Rectal smooth muscle tissue (tissue), 1 donor: ENCODE measurements at regions not wholly inside any gene's neighbourhood (a gene's known extent, or its start where the extent isn't known, plus 50 kb on each side); places are given as distances from the start of the nearest gene placed in this dataset.
"Not testable (repeated sequence)": the region's sequence is repeated elsewhere in the genome, so short reads cannot be mapped to it uniquely, and the experiment has no call there.

Source experiments
- H3K27ac ChIP-seq: one replicate; pipeline ENCODE4 v1.7.0; 2013; ENCODE audit warnings: low read depth, low read length, inconsistent platforms
- H3K27me3 ChIP-seq: one replicate; pipeline ENCODE4 v1.7.0; 2013; ENCODE audit warnings: low read length; ENCODE audit not compliant: control insufficient read depth, insufficient read depth
- H3K36me3 ChIP-seq: one replicate; pipeline ENCODE4 v1.7.0; 2013; ENCODE audit warnings: low read length; ENCODE audit not compliant: control insufficient read depth, insufficient read depth
- H3K4me1 ChIP-seq: one replicate; pipeline ENCODE4 v1.7.0; 2013; ENCODE audit warnings: low read length; ENCODE audit not compliant: control insufficient read depth, insufficient read depth
- H3K4me3 ChIP-seq: one replicate; pipeline ENCODE4 v1.7.0; 2013; ENCODE audit warnings: low read length
- H3K9ac ChIP-seq: one replicate; pipeline ENCODE4 v1.7.0; 2013; ENCODE audit warnings: low read length

- no peak overlapping the region for H3K27ac ChIP-seq
Measured at GRCh38 chr21:15442743-15443469, 286.9 kb upstream of the USP25 start.

GRCh38 chr21:15443740-15444117, 286.1 kb upstream of the USP25 start:
- peaks cover 20% of the 10 kb centered on the region for H3K4me1 ChIP-seq
- H3K4me3 ChIP-seq, result no peak overlapping the region
- H3K27me3 ChIP-seq, result no peaks in the 10 kb centered on the region
- no peak overlapping the region for H3K9ac ChIP-seq
- no peaks in the 10 kb centered on the region for H3K36me3 ChIP-seq
- no peak overlapping the region for H3K27ac ChIP-seq

More at GRCh38 chr21:15442743-15443469, 286.9 kb upstream of the USP25 start:
- peaks cover 20% of the 10 kb centered on the region for H3K4me1 ChIP-seq
- H3K36me3 ChIP-seq, result no peaks in the 10 kb centered on the region
- H3K9ac ChIP-seq, result no peak overlapping the region
- no peaks in the 10 kb centered on the region for H3K27me3 ChIP-seq
- H3K4me3 ChIP-seq, result no peak overlapping the region

- H3K4me3 ChIP-seq, result no peak overlapping the region
Measured at GRCh38 chr21:15444118-15444960, 285.4 kb upstream of the USP25 start.

GRCh38 chr21:15445327-15445726, 284.5 kb upstream of the USP25 start:
- Histone ChIP-seq H3K9ac (no peak overlapping the region), H3K27me3 (no peaks in the 10 kb centered on the region), H3K27ac (no peak overlapping the region), H3K4me1 (peaks cover 20% of the 10 kb centered on the region), H3K36me3 (no peaks in the 10 kb centered on the region), H3K4me3 (no peak overlapping the region)

More at GRCh38 chr21:15444118-15444960, 285.4 kb upstream of the USP25 start:
- H3K27me3 ChIP-seq, result no peaks in the 10 kb centered on the region
- no peaks in the 10 kb centered on the region for H3K36me3 ChIP-seq
- peak overlapping the region; percentile 0 for H3K27ac ChIP-seq
- peaks cover 20% of the 10 kb centered on the region for H3K4me1 ChIP-seq
- no peak overlapping the region for H3K9ac ChIP-seq

- Histone ChIP-seq H3K36me3 (no peaks in the 10 kb centered on the region), H3K4me1 (peaks cover 18% of the 10 kb centered on the region), H3K27ac (no peak overlapping the region), H3K9ac (no peak overlapping the region), H3K4me3 (no peak overlapping the region), H3K27me3 (no peaks in the 10 kb centered on the region)
Measured at GRCh38 chr21:15446223-15446622, 283.6 kb upstream of the USP25 start.

GRCh38 chr21:15449556-15449955, 280.2 kb upstream of the USP25 start:
- Histone ChIP-seq H3K27me3 (no peaks in the 10 kb centered on the region), H3K36me3 (no peaks in the 10 kb centered on the region), H3K27ac (no peak overlapping the region), H3K4me1 (no peaks in the 10 kb centered on the region), H3K4me3 (no peak overlapping the region), H3K9ac (no peak overlapping the region)

GRCh38 chr21:15453261-15453660, 276.5 kb upstream of the USP25 start:
- H3K36me3 ChIP-seq, result no peaks in the 10 kb centered on the region
- H3K4me3 ChIP-seq, result no peak overlapping the region
- H3K4me1 ChIP-seq, result no peaks in the 10 kb centered on the region
- H3K27ac ChIP-seq, result no peak overlapping the region
- H3K27me3 ChIP-seq, result no peaks in the 10 kb centered on the region
- H3K9ac ChIP-seq, result no peak overlapping the region

- H3K27me3 ChIP-seq, H3K4me3 ChIP-seq, H3K4me1 ChIP-seq, H3K27ac ChIP-seq, H3K36me3 ChIP-seq, H3K9ac ChIP-seq: not testable (repeated sequence)
Measured at GRCh38 chr21:15453785-15454184, 276.0 kb upstream of the USP25 start.

GRCh38 chr21:15454931-15455330, 274.9 kb upstream of the USP25 start:
- not testable (repeated sequence) for H3K9ac ChIP-seq, H3K36me3 ChIP-seq, H3K4me1 ChIP-seq, H3K4me3 ChIP-seq, H3K27ac ChIP-seq, H3K27me3 ChIP-seq

- no peaks in the 10 kb centered on the region for H3K4me1 ChIP-seq
- H3K4me3 ChIP-seq, result peak overlapping the region; percentile 23
- no peaks in the 10 kb centered on the region for H3K27me3 ChIP-seq
- no peak overlapping the region for H3K9ac ChIP-seq
- no peak overlapping the region for H3K27ac ChIP-seq
- H3K36me3 ChIP-seq, result no peaks in the 10 kb centered on the region
Measured at GRCh38 chr21:15455819-15456462, 273.8 kb upstream of the USP25 start.

- H3K27ac ChIP-seq, result no peak overlapping the region
- no peaks in the 10 kb centered on the region for H3K27me3 ChIP-seq
- H3K36me3 ChIP-seq, result no peaks in the 10 kb centered on the region
- no peaks in the 10 kb centered on the region for H3K4me1 ChIP-seq
- H3K9ac ChIP-seq, result no peak overlapping the region
- H3K4me3 ChIP-seq, result no peak overlapping the region
Measured at GRCh38 chr21:15457965-15458364, 271.8 kb upstream of the USP25 start.

- Histone ChIP-seq H3K9ac (no peak overlapping the region), H3K27ac (no peak overlapping the region), H3K27me3 (no peaks in the 10 kb centered on the region), H3K4me3 (no peak overlapping the region), H3K4me1 (no peaks in the 10 kb centered on the region), H3K36me3 (no peaks in the 10 kb centered on the region)
Measured at GRCh38 chr21:15462092-15462491, 267.7 kb upstream of the USP25 start.
